NT2/D1 (cell line): ENCODE measurements at regions not wholly inside any gene's neighbourhood (a gene's known extent, or its start where the extent isn't known, plus 50 kb on each side); places are given as distances from the start of the nearest gene placed in this dataset.

Source experiments
- DNase-seq: peaks from one replicate; pipeline ENCODE4 v3.0.0-alpha.2; 2011; ENCODE audit warnings: low read depth, low spot score
- H3K27me3 ChIP-seq: 2 replicates; pipeline ENCODE4 v1.6.0; 2011; ENCODE audit warnings: mild to moderate bottlenecking; ENCODE audit not compliant: insufficient read length, insufficient read depth
- H3K36me3 ChIP-seq: 2 replicates; pipeline ENCODE4 v1.6.1; 2011; ENCODE audit warnings: mild to moderate bottlenecking, low read length, mixed read lengths; ENCODE audit not compliant: insufficient read depth, insufficient read length
- H3K4me1 ChIP-seq: 2 replicates; pipeline ENCODE4 v1.5.1; 2011; ENCODE audit not compliant: insufficient read depth, insufficient read length
- H3K4me3 ChIP-seq: 2 replicates; pipeline ENCODE4 v1.5.1; 2011; ENCODE audit warnings: low read depth; ENCODE audit not compliant: insufficient read length
- H3K9ac ChIP-seq: 2 replicates; pipeline ENCODE4 v1.6.0; 2011; ENCODE audit warnings: low read depth; ENCODE audit not compliant: insufficient read length
- H3K9me3 ChIP-seq: 2 replicates; pipeline ENCODE4 v1.5.1; 2011; ENCODE audit warnings: mild to moderate bottlenecking, low read length; ENCODE audit not compliant: insufficient read depth
- SUZ12 ChIP-seq: IDR thresholded peaks from 2 replicates; pipeline ENCODE4 v1.6.1; 2011; ENCODE audit not compliant: insufficient read length, insufficient read depth; ENCODE audit errors: extremely low read depth
- YY1 ChIP-seq: IDR thresholded peaks from 2 replicates; pipeline ENCODE4 v1.6.1; 2011; ENCODE audit not compliant: insufficient read length, insufficient read depth
- ZNF274 ChIP-seq: IDR thresholded peaks from 2 replicates; pipeline ENCODE4 v1.6.1; 2011; ENCODE audit warnings: mild to moderate bottlenecking, low read depth, low read length

DNA sequence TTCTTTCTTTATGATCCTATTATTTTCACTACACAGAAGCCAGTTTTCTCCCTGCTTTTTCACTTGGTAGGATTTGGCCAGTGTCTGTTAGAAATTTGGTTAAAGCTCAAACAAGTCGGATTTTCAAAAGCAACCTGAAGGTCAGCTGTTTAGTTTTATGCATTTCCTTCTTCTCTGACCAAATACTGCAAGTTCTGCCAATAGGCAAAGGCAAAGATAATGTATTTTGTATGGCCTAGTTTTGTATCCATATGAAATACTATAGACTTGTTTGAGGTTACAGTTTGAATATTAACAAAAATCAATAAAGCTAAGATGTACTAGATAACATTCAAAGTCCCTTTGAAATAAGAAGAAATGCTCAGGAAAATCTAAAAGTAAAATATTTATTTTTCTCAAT is 439.4 kb downstream of the TRIML1 start:
- H3K36me3 ChIP-seq: no peaks in the 10 kb centered on the region
- H3K9ac ChIP-seq: no peak overlapping the region
- H3K4me3 ChIP-seq: no peak overlapping the region

DNA sequence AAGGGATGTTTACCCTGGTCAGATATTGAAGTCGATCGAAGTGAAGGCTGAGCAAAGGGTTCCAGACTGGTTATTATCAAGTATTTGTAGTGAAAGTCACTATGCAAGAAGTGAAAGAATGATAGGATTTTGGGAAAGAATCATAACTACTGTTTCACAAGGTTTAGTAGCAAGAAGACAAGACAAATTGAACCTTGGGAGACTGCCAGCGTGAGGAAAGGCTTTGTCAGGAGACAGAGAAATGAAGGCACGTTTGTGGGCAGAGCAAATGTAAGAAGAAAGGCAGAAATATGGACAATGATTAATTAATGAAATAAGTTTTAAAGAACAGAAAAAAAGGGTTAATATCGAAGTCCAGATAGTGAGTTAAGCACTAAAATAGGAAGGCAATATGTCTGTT is 456.8 kb downstream of the TRIML1 start:
- Histone ChIP-seq H3K4me3 (no peak overlapping the region), H3K27me3 (no peaks in the 10 kb centered on the region), H3K4me1 (no peaks in the 10 kb centered on the region), H3K9ac (no peak overlapping the region), H3K36me3 (no peaks in the 10 kb centered on the region), H3K9me3 (no peaks in the 10 kb centered on the region)
- no peak for DNase-seq
- TF ChIP-seq ZNF274 (no peak), YY1 (no peak), SUZ12 (no peak)

More for the DNA sequence above, 439.4 kb downstream of the TRIML1 start:
- no peak for DNase-seq
- Histone ChIP-seq H3K4me1 (no peaks in the 10 kb centered on the region), H3K27me3 (no peaks in the 10 kb centered on the region), H3K9me3 (no peaks in the 10 kb centered on the region)
- no peak for TF ChIP-seq SUZ12
- no peak for TF ChIP-seq YY1
- no peak for TF ChIP-seq ZNF274

DNA sequence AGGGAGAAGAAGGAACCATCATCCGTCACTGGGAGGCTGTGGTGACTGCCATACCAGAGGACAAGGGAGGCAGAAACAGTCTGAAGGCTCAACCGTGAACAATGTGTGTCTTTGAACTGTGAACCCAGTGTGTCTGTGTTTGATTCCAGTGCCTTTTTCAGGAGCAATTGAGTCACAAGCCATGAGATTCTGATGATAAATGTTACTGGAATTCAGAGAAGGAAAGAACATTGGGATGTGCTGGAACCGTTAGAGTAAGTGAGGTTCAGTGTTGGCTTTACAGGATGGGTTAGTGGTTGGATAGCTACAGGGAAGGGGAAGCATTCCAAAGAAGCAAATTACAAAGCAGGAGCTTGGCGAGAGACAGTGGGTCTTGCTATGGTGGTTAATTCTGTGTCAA is 464.4 kb downstream of the TRIML1 start:
- H3K4me3 ChIP-seq: no peak overlapping the region
- no peaks in the 10 kb centered on the region for H3K9me3 ChIP-seq
- H3K9ac ChIP-seq: no peak overlapping the region
- no peaks in the 10 kb centered on the region for H3K27me3 ChIP-seq
- no peaks in the 10 kb centered on the region for H3K36me3 ChIP-seq
- no peak for DNase-seq
- no peak for TF ChIP-seq SUZ12
- TF ChIP-seq YY1: no peak
- TF ChIP-seq ZNF274: no peak
- H3K4me1 ChIP-seq: no peaks in the 10 kb centered on the region

DNA sequence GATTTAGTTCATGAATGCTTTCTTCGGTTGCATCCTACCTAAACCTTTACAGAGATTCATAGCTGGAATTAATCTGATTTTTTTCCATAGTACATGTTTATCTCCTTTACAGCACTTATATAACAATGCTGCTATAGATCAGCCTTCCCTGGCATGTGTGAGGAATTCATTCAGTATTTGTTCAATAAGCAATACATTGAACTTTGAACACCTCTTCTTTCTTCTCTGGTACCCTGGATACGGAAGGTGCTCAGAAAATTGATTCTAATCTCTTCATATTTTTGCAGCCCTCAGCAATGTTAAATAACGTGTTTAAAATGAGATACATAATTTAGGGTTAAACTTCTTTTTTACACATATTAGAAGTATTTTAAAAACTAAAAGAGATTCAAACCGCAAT is 467.4 kb downstream of the TRIML1 start:
- DNase-seq: no peak
- no peaks in the 10 kb centered on the region for H3K36me3 ChIP-seq
- H3K9me3 ChIP-seq: no peaks in the 10 kb centered on the region
- no peak overlapping the region for H3K4me3 ChIP-seq
- TF ChIP-seq YY1: no peak
- no peaks in the 10 kb centered on the region for H3K4me1 ChIP-seq
- H3K27me3 ChIP-seq: no peaks in the 10 kb centered on the region
- H3K9ac ChIP-seq: no peak overlapping the region

DNA sequence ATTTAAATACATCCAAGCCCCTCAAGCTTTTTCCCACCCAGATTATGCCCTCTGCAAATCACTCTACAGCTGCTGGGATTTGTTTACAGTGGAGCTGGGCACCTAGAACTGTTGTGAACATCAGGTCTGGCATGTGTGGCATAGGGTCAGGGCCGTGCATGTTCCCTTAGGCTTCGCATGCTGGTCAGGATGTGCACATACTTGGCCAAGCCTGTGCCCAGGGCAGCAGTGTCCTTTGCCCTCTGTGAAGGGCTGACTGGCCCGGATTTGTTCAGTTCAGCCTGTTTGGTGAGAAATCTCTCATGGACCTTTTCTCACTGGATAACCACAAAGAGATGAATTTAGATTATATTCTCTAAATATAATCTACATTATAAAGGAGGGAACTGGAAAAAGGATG is 471.9 kb downstream of the TRIML1 start:
- TF ChIP-seq SUZ12 (no peak), YY1 (no peak), ZNF274 (no peak)
- H3K9me3 ChIP-seq: no peaks in the 10 kb centered on the region
- no peak overlapping the region for H3K4me3 ChIP-seq
- no peaks in the 10 kb centered on the region for H3K36me3 ChIP-seq
- DNase-seq: no peak
- H3K27me3 ChIP-seq: no peaks in the 10 kb centered on the region
- no peaks in the 10 kb centered on the region for H3K4me1 ChIP-seq
- no peak overlapping the region for H3K9ac ChIP-seq

DNA sequence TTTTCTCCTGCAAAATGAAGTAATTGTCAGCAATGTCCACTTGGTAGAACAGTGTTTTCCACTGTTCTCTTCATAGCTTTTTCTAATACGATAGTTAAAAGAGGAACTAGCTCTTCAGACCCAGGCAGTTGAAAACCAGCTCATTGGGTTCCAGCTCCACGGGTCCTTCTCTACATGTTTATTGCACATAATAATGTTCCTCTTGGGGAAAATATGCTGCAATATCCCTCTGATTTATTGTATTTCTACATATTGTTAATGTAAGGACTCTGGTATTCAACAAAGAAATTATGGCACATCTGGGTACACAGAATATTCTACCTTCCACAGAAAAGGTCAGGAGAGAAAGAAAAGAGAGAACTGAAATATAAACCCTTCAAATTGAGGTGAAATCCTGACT is 473.4 kb downstream of the TRIML1 start:
- H3K4me3 ChIP-seq: no peak overlapping the region
- no peak overlapping the region for H3K9ac ChIP-seq
- H3K27me3 ChIP-seq: no peaks in the 10 kb centered on the region
- no peaks in the 10 kb centered on the region for H3K9me3 ChIP-seq
- no peak for DNase-seq
- no peaks in the 10 kb centered on the region for H3K36me3 ChIP-seq
- H3K4me1 ChIP-seq: no peaks in the 10 kb centered on the region
- TF ChIP-seq SUZ12 (no peak), ZNF274 (no peak), YY1 (no peak)

DNA sequence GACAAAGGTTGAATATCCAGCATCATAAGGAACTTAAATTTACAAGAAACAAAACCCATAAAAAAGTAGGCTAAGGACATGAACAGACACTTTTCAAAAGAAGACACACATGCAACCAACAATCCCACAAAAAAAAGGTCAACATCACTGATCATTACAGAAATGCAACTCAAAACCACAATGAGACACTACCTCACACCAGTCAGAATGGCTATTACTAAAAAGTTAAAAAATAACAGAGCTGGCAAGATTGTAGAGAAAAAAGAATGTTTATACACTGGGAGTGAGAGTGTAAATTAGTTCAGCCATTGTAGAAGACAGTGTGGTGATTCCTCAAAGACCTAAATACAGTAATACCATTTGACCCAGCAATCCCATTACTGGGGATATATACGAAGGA is 474.7 kb downstream of the TRIML1 start:
- H3K36me3 ChIP-seq: no peaks in the 10 kb centered on the region
- H3K4me3 ChIP-seq: no peak overlapping the region
- H3K9me3 ChIP-seq: no peaks in the 10 kb centered on the region
- no peaks in the 10 kb centered on the region for H3K27me3 ChIP-seq
- no peak for DNase-seq
- TF ChIP-seq SUZ12 (no peak), YY1 (no peak), ZNF274 (no peak)
- no peak overlapping the region for H3K9ac ChIP-seq
- H3K4me1 ChIP-seq: no peaks in the 10 kb centered on the region

DNA sequence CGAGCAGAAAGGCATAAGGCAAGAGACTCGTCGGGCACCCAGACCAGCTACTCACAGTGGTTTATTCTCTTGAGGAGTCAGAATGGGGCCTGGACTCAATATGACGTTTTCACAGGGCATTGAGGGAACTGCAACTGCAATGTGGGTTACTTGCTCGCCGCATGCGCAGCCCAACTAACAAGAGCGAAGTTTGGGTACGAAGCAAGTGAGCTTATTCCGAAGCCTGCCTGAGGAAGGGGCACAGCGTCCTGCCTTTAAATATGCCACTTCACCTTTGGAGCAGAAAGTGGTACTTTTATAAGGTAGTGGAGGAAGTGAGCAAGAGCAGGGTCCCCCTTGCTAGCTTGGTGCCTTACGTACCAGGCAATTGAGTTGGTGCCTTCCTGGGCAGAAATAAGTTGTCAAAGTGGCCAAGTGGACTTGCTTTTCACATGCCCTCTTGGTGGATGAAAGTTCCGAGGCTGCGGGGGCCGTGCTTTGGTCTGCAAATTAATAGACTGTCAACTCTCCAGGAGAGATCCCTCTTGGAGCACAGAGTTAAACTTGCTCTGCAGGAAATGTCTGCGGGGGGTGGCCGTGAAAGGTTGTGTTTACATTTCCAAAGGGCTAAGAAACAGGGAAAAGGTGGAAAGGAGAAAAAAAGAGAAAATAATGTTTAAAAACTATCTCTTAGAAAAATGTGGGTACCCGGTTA is 480.4 kb downstream of the TRIML1 start:
- H3K9ac ChIP-seq: no peak overlapping the region
- no peak for DNase-seq
- TF ChIP-seq SUZ12 (no peak), ZNF274 (no peak), YY1 (no peak)
- H3K36me3 ChIP-seq: no peaks in the 10 kb centered on the region
- no peaks in the 10 kb centered on the region for H3K9me3 ChIP-seq
- no peaks in the 10 kb centered on the region for H3K27me3 ChIP-seq
- peaks cover 2% of the 10 kb centered on the region for H3K4me1 ChIP-seq
- no peak overlapping the region for H3K4me3 ChIP-seq
